GM19043 (cell line): ENCODE measurements at regions not wholly inside any gene's neighbourhood (a gene's known extent, or its start where the extent isn't known, plus 50 kb on each side); places are given as distances from the start of the nearest gene placed in this dataset.
A peak's percentile ranks its signal among the peaks of the same experiment; 100 is the strongest.

Experiments used
- ATAC-seq: cut with Tn5 transposase; IDR thresholded peaks from one replicate; pipeline ENCODE4 v1.9.1; 2021; ENCODE audit warnings: low read depth; ENCODE audit not compliant: unreplicated experiment

GRCh38 chr10:56973766-56974165, 612.7 kb upstream of the ZWINT start:
- no peak for ATAC-seq

GRCh38 chr10:56943221-56943755, 582.2 kb upstream of the ZWINT start:
- no peak for ATAC-seq

- no peak for ATAC-seq
These were observed 573.5 kb upstream of the ZWINT start for GRCh38 chr10:56934515-56934914.

GRCh38 chr10:56928714-56929113, 567.7 kb upstream of the ZWINT start:
- no peak for ATAC-seq

GRCh38 chr10:56927701-56928100, 566.6 kb upstream of the ZWINT start:
- ATAC-seq, result no peak

GRCh38 chr10:56920601-56921261, 559.7 kb upstream of the ZWINT start:
- ATAC-seq, result no peak

GRCh38 chr10:56912043-56912442, 551.0 kb upstream of the ZWINT start:
- no peak for ATAC-seq

GRCh38 chr10:56905051-56905450, 544.0 kb upstream of the ZWINT start:
- ATAC-seq, result no peak

- no peak for ATAC-seq
These were observed 541.5 kb upstream of the ZWINT start for GRCh38 chr10:56902554-56902953.

- ATAC-seq, result no peak
These were observed 534.2 kb upstream of the ZWINT start for GRCh38 chr10:56895306-56895705.

- no peak for ATAC-seq
These were observed 520.2 kb upstream of the ZWINT start for GRCh38 chr10:56881218-56881617.

GRCh38 chr10:56880606-56881005, 519.5 kb upstream of the ZWINT start:
- ATAC-seq, result no peak

- no peak for ATAC-seq
These were observed 513.9 kb upstream of the ZWINT start for GRCh38 chr10:56874950-56875349.

GRCh38 chr10:56871160-56871668, 510.2 kb upstream of the ZWINT start:
- no peak for ATAC-seq

GRCh38 chr10:56867236-56867635, 506.2 kb upstream of the ZWINT start:
- no peak for ATAC-seq

- no peak for ATAC-seq
These were observed 495.5 kb upstream of the ZWINT start for GRCh38 chr10:56856569-56856968.

- no peak for ATAC-seq
These were observed 484.0 kb upstream of the ZWINT start for GRCh38 chr10:56844978-56845529.

GRCh38 chr10:56836659-56837058, 475.6 kb upstream of the ZWINT start:
- peak; percentile 59 for ATAC-seq

- ATAC-seq, result no peak
These were observed 470.6 kb upstream of the ZWINT start for GRCh38 chr10:56831681-56832080.

GRCh38 chr10:56823849-56824248, 462.8 kb upstream of the ZWINT start:
- no peak for ATAC-seq

GRCh38 chr10:56805022-56805421, 444.0 kb upstream of the ZWINT start:
- ATAC-seq, result no peak

- no peak for ATAC-seq
These were observed 424.2 kb upstream of the ZWINT start for GRCh38 chr10:56785292-56785691.
